Osteocyte (in vitro differentiated cells): ENCODE measurements at regions not wholly inside any gene's neighbourhood (a gene's known extent, or its start where the extent isn't known, plus 50 kb on each side); places are given as distances from the start of the nearest gene placed in this dataset.

Experiments used
- DNase-seq: peaks from one replicate; pipeline ENCODE4 v3.0.0; 2021; ENCODE audit warnings: mixed read lengths; ENCODE audit not compliant: unreplicated experiment; ENCODE audit errors: extremely low spot score
- H3K27ac Mint-ChIP-seq: one replicate; pipeline ENCODE4 v1.8.0; 2021; ENCODE audit warnings: mild to moderate bottlenecking, mixed read lengths; ENCODE audit not compliant: unreplicated experiment
- H3K27me3 Mint-ChIP-seq: one replicate; pipeline ENCODE4 v1.8.0; 2021; ENCODE audit warnings: mixed read lengths; ENCODE audit not compliant: unreplicated experiment
- H3K36me3 Mint-ChIP-seq: one replicate; pipeline ENCODE4 v1.8.0; 2021; ENCODE audit warnings: mixed read lengths; ENCODE audit not compliant: unreplicated experiment
- H3K4me1 Mint-ChIP-seq: one replicate; pipeline ENCODE4 v1.8.0; 2021; ENCODE audit warnings: mixed read lengths; ENCODE audit not compliant: unreplicated experiment
- H3K4me3 Mint-ChIP-seq: one replicate; pipeline ENCODE4 v1.8.0; 2021; ENCODE audit warnings: mild to moderate bottlenecking, moderate library complexity, mixed read lengths; ENCODE audit not compliant: unreplicated experiment
- H3K9me3 Mint-ChIP-seq: one replicate; pipeline ENCODE4 v1.8.0; 2021; ENCODE audit warnings: mixed read lengths; ENCODE audit not compliant: unreplicated experiment
- TF ChIP-seq, protein P1 (sequence below): fragments of 200-600 bp; sonication (generic); IDR thresholded peaks from 2 replicates; pipeline ENCODE4 v1.5.0; 2021; ENCODE audit warnings: antibody characterized with exemption, mild to moderate bottlenecking, moderate library complexity

DNA sequence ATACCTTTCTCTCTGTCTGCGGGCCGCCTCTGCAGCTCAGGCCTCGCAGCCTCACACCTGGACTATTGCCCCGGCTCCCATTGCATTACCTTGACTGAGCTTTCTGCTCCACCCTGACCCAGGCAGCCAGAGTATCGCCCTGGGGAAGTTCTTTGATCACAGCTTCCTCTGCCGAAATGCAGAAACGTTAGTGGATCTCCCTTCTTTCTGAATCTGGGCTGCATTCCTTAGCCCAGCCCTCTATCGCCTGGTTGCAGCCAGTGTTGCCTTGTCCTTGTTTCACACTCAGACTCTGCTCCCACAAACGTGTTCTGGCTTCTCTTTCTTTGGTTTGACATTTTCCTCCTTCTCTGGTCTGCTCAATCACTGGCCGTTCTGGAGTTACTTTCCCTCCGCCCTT is 195.7 kb downstream of the ADAMTS15 start:
- no peak for DNase-seq
- Mint-ChIP-seq H3K36me3 (no peaks in the 10 kb centered on the region), H3K9me3 (no peaks in the 10 kb centered on the region), H3K27me3 (peaks cover 2% of the 10 kb centered on the region), H3K27ac (no peak overlapping the region), H3K4me3 (no peak overlapping the region), H3K4me1 (peaks cover 14% of the 10 kb centered on the region)
- TF ChIP-seq, protein P1, sequence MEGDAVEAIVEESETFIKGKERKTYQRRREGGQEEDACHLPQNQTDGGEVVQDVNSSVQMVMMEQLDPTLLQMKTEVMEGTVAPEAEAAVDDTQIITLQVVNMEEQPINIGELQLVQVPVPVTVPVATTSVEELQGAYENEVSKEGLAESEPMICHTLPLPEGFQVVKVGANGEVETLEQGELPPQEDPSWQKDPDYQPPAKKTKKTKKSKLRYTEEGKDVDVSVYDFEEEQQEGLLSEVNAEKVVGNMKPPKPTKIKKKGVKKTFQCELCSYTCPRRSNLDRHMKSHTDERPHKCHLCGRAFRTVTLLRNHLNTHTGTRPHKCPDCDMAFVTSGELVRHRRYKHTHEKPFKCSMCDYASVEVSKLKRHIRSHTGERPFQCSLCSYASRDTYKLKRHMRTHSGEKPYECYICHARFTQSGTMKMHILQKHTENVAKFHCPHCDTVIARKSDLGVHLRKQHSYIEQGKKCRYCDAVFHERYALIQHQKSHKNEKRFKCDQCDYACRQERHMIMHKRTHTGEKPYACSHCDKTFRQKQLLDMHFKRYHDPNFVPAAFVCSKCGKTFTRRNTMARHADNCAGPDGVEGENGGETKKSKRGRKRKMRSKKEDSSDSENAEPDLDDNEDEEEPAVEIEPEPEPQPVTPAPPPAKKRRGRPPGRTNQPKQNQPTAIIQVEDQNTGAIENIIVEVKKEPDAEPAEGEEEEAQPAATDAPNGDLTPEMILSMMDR: no peak

DNA sequence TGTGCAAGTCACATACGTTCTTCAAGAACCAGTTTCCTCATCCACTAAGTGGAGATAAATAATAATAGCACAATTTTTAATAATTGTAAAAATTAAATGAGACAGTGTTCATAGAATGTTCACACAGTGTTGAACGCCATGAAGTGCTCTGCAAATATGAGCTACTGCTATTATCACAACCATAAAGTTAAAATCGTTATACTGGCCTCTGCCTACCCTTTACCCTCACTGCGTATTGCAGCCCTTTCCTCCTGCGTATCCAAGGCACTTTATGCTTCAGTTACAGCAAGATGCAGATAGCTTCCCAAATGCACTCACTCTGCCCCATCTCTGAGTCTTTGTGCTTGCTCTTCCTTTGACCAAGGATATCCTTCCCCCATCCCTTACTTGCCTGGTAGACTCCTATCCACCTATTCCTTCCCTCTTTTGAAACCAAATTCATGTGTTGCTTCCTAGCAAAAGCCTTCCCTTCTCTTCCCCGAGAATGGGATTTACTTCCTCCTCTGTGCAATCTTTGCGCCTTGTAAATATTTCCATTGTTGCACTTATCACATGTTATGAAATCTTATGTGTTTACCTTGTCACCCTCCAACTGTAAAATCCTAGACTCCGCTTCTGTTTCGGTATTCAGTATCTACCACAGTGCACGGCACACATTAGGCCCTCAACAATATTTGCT is 196.9 kb downstream of the ADAMTS15 start:
- Mint-ChIP-seq H3K4me1 (peaks cover 5% of the 10 kb centered on the region), H3K27ac (no peak overlapping the region), H3K9me3 (no peaks in the 10 kb centered on the region), H3K36me3 (no peaks in the 10 kb centered on the region), H3K27me3 (peaks cover 2% of the 10 kb centered on the region), H3K4me3 (no peak overlapping the region)
- peak; percentile 36 for DNase-seq
- TF ChIP-seq, protein P1: no peak

GRCh38 chr11:130645843-130646197 is 197.4 kb downstream of the ADAMTS15 start:
- peak; percentile 53 for DNase-seq
- Mint-ChIP-seq H3K4me3 (no peak overlapping the region), H3K4me1 (peaks cover 5% of the 10 kb centered on the region), H3K27ac (no peak overlapping the region), H3K36me3 (no peaks in the 10 kb centered on the region), H3K27me3 (peaks cover 2% of the 10 kb centered on the region), H3K9me3 (no peaks in the 10 kb centered on the region)
- TF ChIP-seq, protein P1: no peak

GRCh38 chr11:130646881-130647280 is 198.4 kb downstream of the ADAMTS15 start:
- Mint-ChIP-seq H3K4me3 (no peak overlapping the region), H3K27me3 (peaks cover 2% of the 10 kb centered on the region), H3K36me3 (no peaks in the 10 kb centered on the region), H3K9me3 (no peaks in the 10 kb centered on the region), H3K27ac (no peak overlapping the region), H3K4me1 (peaks cover 5% of the 10 kb centered on the region)
- DNase-seq: peak; percentile 38
- TF ChIP-seq, protein P1: no peak

DNA sequence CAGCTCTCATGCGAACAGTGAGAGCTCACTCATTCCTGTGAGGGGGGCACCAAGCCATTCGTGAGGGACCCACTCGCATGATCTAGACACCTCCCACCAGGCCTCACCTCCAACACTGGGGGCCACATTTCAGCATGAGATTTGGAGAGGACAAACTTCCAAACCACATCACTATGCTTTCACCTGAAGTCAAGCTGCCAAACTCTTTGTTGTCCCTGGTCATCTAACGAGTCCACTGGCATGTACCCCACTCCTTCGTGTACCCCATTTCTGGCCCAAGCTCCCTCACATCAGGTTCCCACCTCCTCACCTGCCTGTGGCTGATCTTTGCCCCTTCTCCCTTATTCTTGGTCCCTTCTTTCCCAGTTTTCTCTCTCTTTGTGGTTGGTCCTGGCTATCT is 198.9 kb downstream of the ADAMTS15 start:
- H3K27ac Mint-ChIP-seq: no peak overlapping the region
- TF ChIP-seq, protein P1: no peak
- DNase-seq: peak; percentile 44
- H3K36me3 Mint-ChIP-seq: no peaks in the 10 kb centered on the region
- no peak overlapping the region for H3K4me3 Mint-ChIP-seq
- H3K4me1 Mint-ChIP-seq: peaks cover 5% of the 10 kb centered on the region
- peaks cover 2% of the 10 kb centered on the region for H3K27me3 Mint-ChIP-seq
- H3K9me3 Mint-ChIP-seq: no peaks in the 10 kb centered on the region
